HEK293T (cell line): ENCODE measurements at regions not wholly inside any gene's neighbourhood (a gene's known extent, or its start where the extent isn't known, plus 50 kb on each side); places are given as distances from the start of the nearest gene placed in this dataset.

Experiments
- BHLHE40 ChIP-seq: fragments of 450-650 bp; IDR thresholded peaks from 2 replicates; pipeline ENCODE4 v1.6.1; 2016; ENCODE audit warnings: mild to moderate bottlenecking, moderate library complexity, borderline replicate concordance
- ELF4 ChIP-seq: fragments of 450-650 bp; IDR thresholded peaks from 2 replicates; pipeline ENCODE4 v1.6.1; 2017; ENCODE audit warnings: antibody characterized with exemption
- FOXK2 ChIP-seq: fragments of 450-650 bp; IDR thresholded peaks from 2 replicates; pipeline ENCODE4 v1.6.1; 2016; ENCODE audit warnings: mild to moderate bottlenecking
- FOXM1 ChIP-seq: fragments of 450-650 bp; IDR thresholded peaks from 2 replicates; pipeline ENCODE4 v1.6.1; 2017; ENCODE audit warnings: mild to moderate bottlenecking, borderline replicate concordance
- L3MBTL2 ChIP-seq: fragments of 450-650 bp; conservative IDR thresholded peaks from 2 replicates; pipeline ENCODE4 v1.6.1; 2016; ENCODE audit warnings: mild to moderate bottlenecking
- NFRKB ChIP-seq: fragments of 450-650 bp; IDR thresholded peaks from 2 replicates; pipeline ENCODE4 v1.6.1; 2016; ENCODE audit warnings: mild to moderate bottlenecking, moderate library complexity
- SP1 ChIP-seq: fragments of 450-650 bp; IDR thresholded peaks from 2 replicates; pipeline ENCODE4 v1.6.1; 2017
- SUZ12 ChIP-seq: fragments of 450-650 bp; IDR thresholded peaks from 2 replicates; pipeline ENCODE4 v1.6.1; 2016; ENCODE audit warnings: mild to moderate bottlenecking
- TF ChIP-seq, protein P1 (sequence below): fragments of 450-650 bp; IDR thresholded peaks from 2 replicates; pipeline ENCODE4 v1.6.1; 2016

DNA sequence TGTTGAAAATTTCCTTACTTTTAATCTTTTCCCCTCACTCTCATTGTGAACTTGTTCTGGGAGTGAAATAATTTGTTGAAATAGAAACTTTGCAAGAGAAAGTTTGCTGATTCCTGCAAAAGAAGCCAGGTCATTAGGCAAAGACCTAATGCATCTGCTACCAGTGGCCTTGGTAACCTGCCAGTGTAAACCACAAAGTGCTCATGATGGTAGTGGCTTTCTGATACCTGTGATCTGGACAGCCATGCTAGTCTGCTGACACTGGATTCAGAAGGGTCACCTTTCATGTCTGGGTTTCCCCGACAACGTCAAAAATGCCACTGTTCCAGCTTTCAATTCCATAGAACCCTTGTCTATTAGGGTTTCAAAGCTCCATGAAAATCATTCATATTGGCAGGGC, 123.7 kb upstream of the MCTP2 start:
- TF ChIP-seq SUZ12 = no peak
- no peak for TF ChIP-seq SP1
- no peak for TF ChIP-seq NFRKB
- TF ChIP-seq ELF4 = no peak
- TF ChIP-seq FOXM1 = no peak
- TF ChIP-seq, protein P1, sequence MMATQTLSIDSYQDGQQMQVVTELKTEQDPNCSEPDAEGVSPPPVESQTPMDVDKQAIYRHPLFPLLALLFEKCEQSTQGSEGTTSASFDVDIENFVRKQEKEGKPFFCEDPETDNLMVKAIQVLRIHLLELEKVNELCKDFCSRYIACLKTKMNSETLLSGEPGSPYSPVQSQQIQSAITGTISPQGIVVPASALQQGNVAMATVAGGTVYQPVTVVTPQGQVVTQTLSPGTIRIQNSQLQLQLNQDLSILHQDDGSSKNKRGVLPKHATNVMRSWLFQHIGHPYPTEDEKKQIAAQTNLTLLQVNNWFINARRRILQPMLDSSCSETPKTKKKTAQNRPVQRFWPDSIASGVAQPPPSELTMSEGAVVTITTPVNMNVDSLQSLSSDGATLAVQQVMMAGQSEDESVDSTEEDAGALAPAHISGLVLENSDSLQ = no peak
- TF ChIP-seq BHLHE40 = no peak
- no peak for TF ChIP-seq FOXK2
- TF ChIP-seq L3MBTL2 = no peak
